Fibroblast of mammary gland (primary cell): ENCODE measurements at regions not wholly inside any gene's neighbourhood (a gene's known extent, or its start where the extent isn't known, plus 50 kb on each side); places are given as distances from the start of the nearest gene placed in this dataset.

Experiments used
- DNase-seq: peaks from one replicate; pipeline ENCODE4 v3.0.0-alpha.2; 2010; ENCODE audit warnings: low read depth
- H3K4me3 ChIP-seq: 2 replicates; pipeline ENCODE4 v1.5.1; 2011; ENCODE audit warnings: low read depth, mild to moderate bottlenecking, low read length, moderate library complexity; ENCODE audit not compliant: control insufficient read depth
- CTCF ChIP-seq: conservative IDR thresholded peaks from 2 replicates; pipeline ENCODE4 v1.5.1; 2011; ENCODE audit warnings: low read depth, low read length, inconsistent platforms; ENCODE audit not compliant: control insufficient read depth, insufficient read depth

DNA sequence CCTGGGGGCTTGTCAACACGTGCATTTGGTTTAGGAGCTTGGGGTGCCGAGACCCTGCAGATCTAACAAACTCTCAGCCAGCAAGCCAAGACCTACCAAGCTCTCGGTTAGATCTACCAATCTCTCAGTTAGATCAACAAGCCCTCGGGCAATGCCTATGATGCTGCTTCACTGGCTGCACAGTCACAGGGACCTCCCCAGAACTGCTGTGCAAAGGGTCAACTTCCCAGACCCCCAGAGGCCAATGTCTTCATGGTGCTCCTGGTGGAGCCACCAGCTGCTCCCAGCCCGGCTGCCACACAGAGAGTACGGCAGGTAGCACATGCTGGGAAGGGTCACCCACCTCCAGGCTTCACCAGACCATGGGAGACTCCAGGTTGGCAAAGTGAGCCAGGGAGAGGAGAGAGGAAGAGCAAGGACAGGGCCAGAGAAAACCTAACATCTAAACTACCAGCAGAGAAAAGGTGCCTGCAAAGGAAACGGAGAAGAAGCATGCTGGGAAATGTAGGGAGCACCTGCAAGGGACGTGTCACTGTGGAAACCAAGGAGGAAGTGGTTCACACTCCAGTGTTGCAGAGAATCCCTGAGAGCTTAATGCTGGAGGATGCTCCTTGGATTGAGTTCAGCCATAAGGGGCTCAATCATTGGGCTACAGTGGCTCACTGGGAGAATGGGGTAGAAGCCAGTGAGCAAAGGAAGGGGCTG, 51.5 kb upstream of the GDF10 start:
- no peak for TF ChIP-seq CTCF
- H3K4me3 ChIP-seq = no peak overlapping the region

DNA sequence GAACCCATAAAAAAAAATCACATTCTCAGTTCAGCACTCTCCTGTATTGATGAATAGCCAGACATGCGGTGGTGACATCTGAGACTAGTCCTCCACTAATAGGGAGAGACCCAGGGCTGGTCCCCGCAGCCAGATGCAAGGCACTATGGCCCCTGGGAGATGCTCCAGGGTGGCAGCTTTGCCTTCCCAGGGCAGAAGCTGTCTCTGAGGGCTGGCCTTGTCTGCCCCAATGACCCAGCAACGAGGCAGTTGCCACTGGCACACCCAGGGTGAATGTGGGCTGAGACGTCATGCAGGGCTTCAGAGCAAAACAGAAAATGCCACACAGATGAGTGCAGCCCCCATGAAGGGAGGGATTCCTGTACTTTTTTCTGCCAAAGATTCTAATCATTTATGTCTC, 50.1 kb upstream of the GDF10 start:
- DNase-seq = no peak
- TF ChIP-seq CTCF = no peak

More for the DNA sequence above, 51.5 kb upstream of the GDF10 start:
- no peak for DNase-seq

More for the DNA sequence above, 50.1 kb upstream of the GDF10 start:
- H3K4me3 ChIP-seq = no peak overlapping the region
